K562 (cell line): ENCODE measurements at regions not wholly inside any gene's neighbourhood (a gene's known extent, or its start where the extent isn't known, plus 50 kb on each side); places are given as distances from the start of the nearest gene placed in this dataset.

ENCODE experiments used
- ATAC-seq: fragments of 200-7000 bp; cut with Tn5 transposase; 3 replicates; pipeline ENCODE4 v1.9.1; 2020; ENCODE audit warnings: moderate library complexity
- BruUV-seq: library from RNA; stranded (reverse); fragments of 400-500 nt; replicated peaks from 2 replicates; lab custom pipeline; 2021; lab: Mats Ljungman, UMichigan
- CTCF ChIA-PET: fragments of 300-600 bp; formaldehyde crosslinking; extraction: SDS; loops from one replicate; lab custom pipeline; 2021; ENCODE audit warnings: low intra/inter-chr PET ratio; lab: Yijun Ruan, JAX
- POLR2A ChIA-PET: fragments of 300-600, 350-650 bp; sonication (Branson Sonifier 250); formaldehyde crosslinking; extraction: SDS; loops from one replicate; lab custom pipeline; 2021; ENCODE audit warnings: antibody characterized with exemption, inconsistent platforms; lab: Yijun Ruan, JAX
- DNase-seq, 4 experiments: peaks; one replicate each; pipeline versions ENCODE4 v3.0.0 to v3.0.0-alpha.2; 2011 to 2018; ENCODE audit warnings: low spot score in 3 of 4, mixed read lengths in 3 of 4; ENCODE audit errors: extremely low read depth in 1 of 4
- FAIRE-seq: peaks from 2 replicates; lab custom pipeline; 2011; peaks lifted over from hg19 to GRCh38; lab: Jason Lieb, UNC
- H2AFZ ChIP-seq: 2 replicates; pipeline ENCODE4 v1.6.0; 2011; ENCODE audit warnings: low read depth, low read length, control low read depth, inconsistent platforms
- H3K27ac ChIP-seq: fragments of 200-600 bp; 3 replicates; pipeline ENCODE4 v1.8.0; 2011; ENCODE audit warnings: low read depth, mild to moderate bottlenecking, control low read depth, inconsistent platforms, low read length, moderate library complexity, mixed read lengths; ENCODE audit errors: extremely low read depth
- H3K27me3 ChIP-seq, 2 experiments: fragments of 300-600 bp in 1 of 2; 2 replicates in 1 of 2; 3 replicates in 1 of 2; pipeline versions ENCODE4 v1.6.0 to v1.8.0; 2011; ENCODE audit warnings: inconsistent platforms in 2 of 2, low read length in 2 of 2, mild to moderate bottlenecking in 1 of 2, mixed read lengths in 1 of 2, moderate library complexity in 1 of 2; ENCODE audit not compliant: control insufficient read depth in 2 of 2, insufficient read depth in 2 of 2
- H3K36me3 ChIP-seq: fragments of 300-600 bp; 3 replicates; pipeline ENCODE4 v1.8.0; 2011; ENCODE audit warnings: mild to moderate bottlenecking, low read length, inconsistent platforms; ENCODE audit not compliant: control insufficient read depth, insufficient read depth
- H3K4me1 ChIP-seq, 2 experiments: fragments of 200-600 bp in 1 of 2; replicated peaks in 1 of 2; 2 replicates in 1 of 2; 3 replicates in 1 of 2; pipeline versions ENCODE4 v1.5.1 to v1.8.0; 2011; ENCODE audit warnings: inconsistent platforms in 2 of 2, low read length in 2 of 2, mild to moderate bottlenecking in 1 of 2, mixed read lengths in 1 of 2, moderate library complexity in 1 of 2; ENCODE audit not compliant: control insufficient read depth in 2 of 2, insufficient read depth in 2 of 2
- H3K4me2 ChIP-seq: 2 replicates; pipeline ENCODE4 v1.6.1; 2011; ENCODE audit warnings: low read length, control low read depth, inconsistent platforms, mixed read lengths; ENCODE audit not compliant: insufficient read depth
- H3K4me3 ChIP-seq: fragments of 200-600 bp; sonication (generic), shearing (Covaris generic); 2 replicates; pipeline ENCODE4 v1.5.1; 2016; ENCODE audit warnings: control low read depth, inconsistent platforms
- H3K79me2 ChIP-seq: fragments of 200-600 bp; 3 replicates; pipeline ENCODE4 v1.8.0; 2011; ENCODE audit warnings: low read length, inconsistent platforms; ENCODE audit not compliant: control insufficient read depth, insufficient read depth
- H3K9ac ChIP-seq, 2 experiments: 2 replicates each; pipeline versions ENCODE4 v1.6.0 to v1.6.1; 2011; ENCODE audit warnings: low read depth in 2 of 2, low read length in 2 of 2, control low read depth in 1 of 2, inconsistent platforms in 1 of 2, mild to moderate bottlenecking in 1 of 2, mixed read lengths in 1 of 2; ENCODE audit not compliant: insufficient read depth in 1 of 2
- H3K9me1 ChIP-seq: one replicate; pipeline ENCODE4 v1.6.0; 2011; ENCODE audit warnings: inconsistent platforms, mild to moderate bottlenecking, low read length, moderate library complexity; ENCODE audit not compliant: control insufficient read depth, insufficient read depth
- H3K9me3 ChIP-seq: replicated peaks from 2 replicates; pipeline ENCODE4 v1.5.1; 2011; ENCODE audit warnings: low read depth, low read length, inconsistent platforms; ENCODE audit not compliant: control insufficient read depth, insufficient read depth
- H4K20me1 ChIP-seq: replicated peaks from 2 replicates; pipeline ENCODE4 v1.6.1; 2011; ENCODE audit warnings: low read length, inconsistent platforms, mixed read lengths; ENCODE audit not compliant: control insufficient read depth, insufficient read depth
- BCOR ChIP-seq: fragments of 450-650 bp; IDR thresholded peaks from 2 replicates; pipeline ENCODE4 v1.6.1; 2016
- CBFA2T3 ChIP-seq: fragments of 450-650 bp; IDR thresholded peaks from 2 replicates; pipeline ENCODE4 v1.6.1; 2017
- HMG20A ChIP-seq: fragments of 450-650 bp; formaldehyde crosslinking; conservative IDR thresholded peaks from 2 replicates; pipeline ENCODE4 v1.4.0; 2020; ENCODE audit warnings: mild to moderate bottlenecking, mixed read lengths
- IRF2 ChIP-seq: sonication (generic); formaldehyde crosslinking; IDR thresholded peaks from 2 replicates; pipeline ENCODE4 v1.8.1; 2022; ENCODE audit warnings: mild to moderate bottlenecking, missing genetic modification reagents
- KDM1A ChIP-seq, 2 experiments: fragments of 450-650 bp; IDR thresholded peaks; 2 replicates each; pipeline ENCODE4 v1.6.1; 2016; ENCODE audit warnings: mild to moderate bottlenecking in 2 of 2
- KLF6 ChIP-seq: fragments of 250-450 bp; sonication (Bioruptor Pico); IDR thresholded peaks from 2 replicates; pipeline ENCODE4 v1.4.0; 2020; ENCODE audit warnings: mild to moderate bottlenecking, moderate library complexity, borderline replicate concordance
- NEUROD1 ChIP-seq: fragments of 150-350 bp; IDR thresholded peaks from 2 replicates; pipeline ENCODE4 v1.6.1; 2014; ENCODE audit warnings: borderline replicate concordance, low read length, low read depth; ENCODE audit not compliant: partially characterized antibody
- NFIX ChIP-seq: fragments of 250-450 bp; sonication (Bioruptor Pico); IDR thresholded peaks from 2 replicates; pipeline ENCODE4 v1.4.0; 2020; ENCODE audit warnings: low read depth, mild to moderate bottlenecking, moderate library complexity
- NR2F6 ChIP-seq: fragments of 450-650 bp; formaldehyde crosslinking; IDR thresholded peaks from 2 replicates; pipeline ENCODE4 v1.4.0; 2020; ENCODE audit warnings: mild to moderate bottlenecking
- RBM34 ChIP-seq: fragments of 200-400 bp; formaldehyde crosslinking; IDR thresholded peaks from 2 replicates; pipeline ENCODE4 v1.6.1; 2018; ENCODE audit warnings: low read length, borderline replicate concordance; ENCODE audit not compliant: insufficient read depth
- SIN3A ChIP-seq, 2 experiments: fragments of 150-350 bp in 1 of 2; IDR thresholded peaks; 2 replicates each; pipeline ENCODE4 v1.6.1; 2011 to 2016; ENCODE audit warnings: borderline replicate concordance in 2 of 2, low read depth in 2 of 2, low read length in 2 of 2, mild to moderate bottlenecking in 2 of 2, moderate library complexity in 2 of 2; ENCODE audit not compliant: control insufficient read depth in 1 of 2
- ZC3H11A ChIP-seq: IDR thresholded peaks from 2 replicates; pipeline ENCODE4 v1.6.1; 2012; ENCODE audit warnings: low read depth, low read length, improper control_type of control experiment
- ZFP36 ChIP-seq: fragments of 150-350 bp; IDR thresholded peaks from 2 replicates; pipeline ENCODE4 v1.6.1; 2018; ENCODE audit warnings: low read length, low read depth; ENCODE audit not compliant: partially characterized antibody
- ZNF445 ChIP-seq: fragments of 250-450 bp; sonication (Bioruptor Pico); IDR thresholded peaks from 2 replicates; pipeline ENCODE4 v1.4.0; 2020; ENCODE audit warnings: low read depth, mild to moderate bottlenecking, moderate library complexity
- ZZZ3 ChIP-seq: fragments of 450-650 bp; IDR thresholded peaks from 2 replicates; pipeline ENCODE4 v1.6.1; 2016; ENCODE audit warnings: antibody characterized with exemption, mild to moderate bottlenecking, moderate library complexity
- WGBS: fragments of 100-300 bp; shearing (Covaris generic); methylation state at CpG from one replicate; pipeline ENCODE4 v1.1.6; 2016; ENCODE audit warnings: low coverage, mixed read lengths; ENCODE audit not compliant: insufficient coverage; ENCODE audit errors: missing lambda C conversion rate; 5-methylcytosine and 5-hydroxymethylcytosine counted together
- in situ Hi-C: fragments of 300-500 bp; cut with MboI; formaldehyde crosslinking; loops from 4 replicates; pipeline ENCODE4 v1.15.0; 2018; ENCODE audit warnings: inconsistent platforms, mixed read lengths
- intact Hi-C: fragments of 100-400 bp; cut with micrococcal nuclease; formaldehyde crosslinking; loops from 2 replicates; pipeline ENCODE4 v1.14.2; 2022
- TF ChIP-seq, protein P1 (sequence below): fragments of 450-650 bp; IDR thresholded peaks from 2 replicates; pipeline ENCODE4 v1.6.1; 2017; ENCODE audit warnings: antibody characterized with exemption, mild to moderate bottlenecking
- TF ChIP-seq, protein P2 (sequence below): fragments of 450-650 bp; IDR thresholded peaks from 2 replicates; pipeline ENCODE4 v1.6.1; 2016; ENCODE audit warnings: missing biosample characterization, missing genetic modification characterization

DNA sequence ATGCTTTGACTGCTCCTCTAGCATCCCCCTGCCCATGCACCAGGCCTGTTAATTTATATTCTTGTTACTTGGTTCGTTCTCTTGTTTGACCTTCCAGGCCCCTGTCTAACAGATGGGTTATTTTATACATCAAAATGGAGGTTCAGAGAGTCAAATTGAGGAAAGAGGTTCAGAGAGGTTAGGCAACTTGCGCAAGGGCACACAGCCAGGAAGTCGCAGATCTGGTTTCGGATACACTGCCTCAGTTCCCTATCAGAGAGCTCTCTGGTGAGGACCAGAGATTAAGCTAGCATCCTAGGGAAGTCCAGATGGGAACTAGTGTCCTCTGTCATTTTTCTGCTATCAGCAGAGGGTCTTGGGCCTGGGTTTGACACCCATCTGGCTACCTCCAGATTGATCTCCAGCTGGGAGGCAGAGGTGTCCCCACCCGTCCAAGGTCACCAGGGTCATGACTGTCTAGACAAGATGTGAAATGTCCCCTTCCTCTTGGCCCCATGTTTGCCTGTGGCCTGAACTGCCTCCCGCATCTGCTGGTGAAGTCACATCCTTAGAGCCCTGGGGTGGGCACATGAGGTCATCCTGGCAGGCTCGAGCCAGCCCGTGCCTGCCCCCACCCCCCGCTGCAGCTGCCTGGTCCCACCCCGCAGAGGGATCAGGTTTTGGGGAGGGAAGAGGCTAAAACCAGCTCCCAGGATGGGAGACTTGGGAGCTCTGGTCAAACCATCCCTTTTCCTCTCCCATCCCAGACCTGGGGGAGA, 84.3 kb upstream of the NCOR2 start:
- Histone ChIP-seq H3K36me3 (no peaks in the 10 kb centered on the region), H3K27ac (no peak overlapping the region), H2AFZ (no peak overlapping the region), H4K20me1 (no peaks in the 10 kb centered on the region), H3K4me1 (peaks cover 8 to 27% of the 10 kb centered on the region in 2 experiments; a peak in 4 of 5 replicates), H3K9ac (no peak overlapping the region), H3K9me1 (no peaks in the 10 kb centered on the region), H3K4me2 (no peak overlapping the region), H3K9me3 (no peaks in the 10 kb centered on the region; the same call in 1 of the 2 replicates), H3K79me2 (no peaks in the 10 kb centered on the region), H3K27me3 (no peaks in the 10 kb centered on the region), H3K4me3 (no peak overlapping the region)
- 28% methylated on average over 7 of the region's 10 CpGs for WGBS
- intact Hi-C loops (no loop called here), in situ Hi-C loops (no loop called here)
- CTCF ChIA-PET, result no interaction called here
- no peak for FAIRE-seq
- no TSS peak for BruUV-seq
- peak in 2 of 4 experiments; percentile 25 to 35 for DNase-seq
- POLR2A ChIA-PET, result interaction anchor here (0.6 to 2.2 kb wide), 4 partner anchors 9 to 213 kb away, joined by 3 to 13 read pairs (median 4); no protein-coding TSS in a partner anchor
- no peak for ATAC-seq
- TF ChIP-seq NEUROD1 (no peak), RBM34 (no peak), KDM1A (IDR thresholded peaks at IDR 0.05) (peak; percentile 71 to 86; a peak in 3 of 4 replicates), ZC3H11A (no peak), NR2F6 (no peak), KLF6 (CRISPR knock-in tag) (no peak), SIN3A (IDR thresholded peaks at IDR 0.05; ENCODE audit: borderline replicate concordance in 2 of 2, control insufficient read depth in 1 of 2, low read depth in 2 of 2, low read length in 2 of 2) (no peak), CBFA2T3 (peak; percentile 47; the same call in 1 of the 2 replicates), HMG20A (no peak), IRF2 (CRISPR knock-in tag) (no peak), ZNF445 (CRISPR knock-in tag) (no peak), BCOR (peak; percentile 94), ZZZ3 (no peak), ZFP36 (peak; percentile 84), NFIX (CRISPR knock-in tag) (no peak)
- TF ChIP-seq, protein P1, sequence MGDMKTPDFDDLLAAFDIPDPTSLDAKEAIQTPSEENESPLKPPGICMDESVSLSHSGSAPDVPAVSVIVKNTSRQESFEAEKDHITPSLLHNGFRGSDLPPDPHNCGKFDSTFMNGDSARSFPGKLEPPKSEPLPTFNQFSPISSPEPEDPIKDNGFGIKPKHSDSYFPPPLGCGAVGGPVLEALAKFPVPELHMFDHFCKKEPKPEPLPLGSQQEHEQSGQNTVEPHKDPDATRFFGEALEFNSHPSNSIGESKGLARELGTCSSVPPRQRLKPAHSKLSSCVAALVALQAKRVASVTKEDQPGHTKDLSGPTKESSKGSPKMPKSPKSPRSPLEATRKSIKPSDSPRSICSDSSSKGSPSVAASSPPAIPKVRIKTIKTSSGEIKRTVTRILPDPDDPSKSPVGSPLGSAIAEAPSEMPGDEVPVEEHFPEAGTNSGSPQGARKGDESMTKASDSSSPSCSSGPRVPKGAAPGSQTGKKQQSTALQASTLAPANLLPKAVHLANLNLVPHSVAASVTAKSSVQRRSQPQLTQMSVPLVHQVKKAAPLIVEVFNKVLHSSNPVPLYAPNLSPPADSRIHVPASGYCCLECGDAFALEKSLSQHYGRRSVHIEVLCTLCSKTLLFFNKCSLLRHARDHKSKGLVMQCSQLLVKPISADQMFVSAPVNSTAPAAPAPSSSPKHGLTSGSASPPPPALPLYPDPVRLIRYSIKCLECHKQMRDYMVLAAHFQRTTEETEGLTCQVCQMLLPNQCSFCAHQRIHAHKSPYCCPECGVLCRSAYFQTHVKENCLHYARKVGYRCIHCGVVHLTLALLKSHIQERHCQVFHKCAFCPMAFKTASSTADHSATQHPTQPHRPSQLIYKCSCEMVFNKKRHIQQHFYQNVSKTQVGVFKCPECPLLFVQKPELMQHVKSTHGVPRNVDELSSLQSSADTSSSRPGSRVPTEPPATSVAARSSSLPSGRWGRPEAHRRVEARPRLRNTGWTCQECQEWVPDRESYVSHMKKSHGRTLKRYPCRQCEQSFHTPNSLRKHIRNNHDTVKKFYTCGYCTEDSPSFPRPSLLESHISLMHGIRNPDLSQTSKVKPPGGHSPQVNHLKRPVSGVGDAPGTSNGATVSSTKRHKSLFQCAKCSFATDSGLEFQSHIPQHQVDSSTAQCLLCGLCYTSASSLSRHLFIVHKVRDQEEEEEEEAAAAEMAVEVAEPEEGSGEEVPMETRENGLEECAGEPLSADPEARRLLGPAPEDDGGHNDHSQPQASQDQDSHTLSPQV, result no peak
- TF ChIP-seq, protein P2, sequence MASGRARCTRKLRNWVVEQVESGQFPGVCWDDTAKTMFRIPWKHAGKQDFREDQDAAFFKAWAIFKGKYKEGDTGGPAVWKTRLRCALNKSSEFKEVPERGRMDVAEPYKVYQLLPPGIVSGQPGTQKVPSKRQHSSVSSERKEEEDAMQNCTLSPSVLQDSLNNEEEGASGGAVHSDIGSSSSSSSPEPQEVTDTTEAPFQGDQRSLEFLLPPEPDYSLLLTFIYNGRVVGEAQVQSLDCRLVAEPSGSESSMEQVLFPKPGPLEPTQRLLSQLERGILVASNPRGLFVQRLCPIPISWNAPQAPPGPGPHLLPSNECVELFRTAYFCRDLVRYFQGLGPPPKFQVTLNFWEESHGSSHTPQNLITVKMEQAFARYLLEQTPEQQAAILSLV (tag), result no peak
